HG03565 (cell line): ENCODE measurements at regions not wholly inside any gene's neighbourhood (a gene's known extent, or its start where the extent isn't known, plus 50 kb on each side); places are given as distances from the start of the nearest gene placed in this dataset.

Experiments
- ATAC-seq: cut with Tn5 transposase; IDR thresholded peaks from one replicate; pipeline ENCODE4 v1.9.1; 2021; ENCODE audit warnings: mild to moderate bottlenecking, moderate library complexity; ENCODE audit not compliant: unreplicated experiment

- ATAC-seq = no peak
Measured at GRCh38 chr4:178480881-178481280, 1038.6 kb upstream of the AGA start.

GRCh38 chr4:178481564-178481963 lies 1039.3 kb upstream of the AGA start:
- no peak for ATAC-seq

GRCh38 chr4:178523038-178523437 lies 1080.8 kb upstream of the AGA start:
- no peak for ATAC-seq

DNA sequence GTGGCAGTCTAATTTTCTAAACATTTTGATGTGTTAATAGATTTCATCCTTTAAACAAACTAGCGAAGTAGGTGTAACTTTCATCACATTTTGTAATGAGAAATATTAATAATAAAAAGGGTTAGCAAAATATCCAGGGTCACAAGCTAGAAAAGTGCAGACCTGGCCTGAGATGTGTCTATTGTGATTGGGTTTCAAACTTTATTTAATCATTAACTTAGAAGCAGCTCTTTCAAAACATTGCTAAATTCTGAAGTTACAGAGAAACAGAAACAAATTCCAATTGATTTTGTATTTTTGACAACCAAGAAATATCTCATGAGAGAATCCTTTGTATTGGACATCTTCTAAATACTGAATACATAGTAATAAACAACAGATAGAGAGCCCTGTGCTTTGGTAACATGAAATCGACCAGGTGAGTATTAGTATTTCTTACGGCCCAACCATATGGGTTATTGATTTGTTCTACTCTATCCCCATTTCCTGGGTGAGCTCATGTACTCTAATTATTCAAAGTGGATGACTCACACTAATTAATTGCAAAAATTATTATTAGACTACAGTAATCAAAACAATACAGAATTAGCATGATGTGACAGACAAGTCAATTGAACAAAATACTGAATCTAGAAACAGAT lies 1093.8 kb upstream of the AGA start:
- ATAC-seq = no peak

GRCh38 chr4:178553201-178553600 lies 1111.0 kb upstream of the AGA start:
- no peak for ATAC-seq

- no peak for ATAC-seq
Measured at GRCh38 chr4:178554352-178554751, 1112.1 kb upstream of the AGA start.

DNA sequence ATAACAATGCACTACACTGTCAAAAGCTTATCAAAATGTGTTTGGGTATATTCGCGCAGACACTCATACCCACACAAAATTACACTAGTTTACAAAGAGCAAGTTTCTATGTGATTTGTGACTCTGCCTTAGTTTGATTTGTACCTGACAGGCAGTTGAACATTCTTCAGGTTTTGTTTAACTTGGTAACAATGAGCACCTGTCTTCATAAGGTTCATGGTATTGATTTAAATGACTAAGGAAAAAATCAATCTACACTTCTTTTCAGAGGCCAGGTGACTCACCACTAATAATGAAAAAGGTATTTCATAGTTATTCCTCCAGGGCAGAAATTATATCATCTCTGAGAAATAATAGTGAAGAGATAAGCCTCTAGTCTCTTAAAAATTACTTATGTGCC lies 1114.6 kb upstream of the AGA start:
- no peak for ATAC-seq

DNA sequence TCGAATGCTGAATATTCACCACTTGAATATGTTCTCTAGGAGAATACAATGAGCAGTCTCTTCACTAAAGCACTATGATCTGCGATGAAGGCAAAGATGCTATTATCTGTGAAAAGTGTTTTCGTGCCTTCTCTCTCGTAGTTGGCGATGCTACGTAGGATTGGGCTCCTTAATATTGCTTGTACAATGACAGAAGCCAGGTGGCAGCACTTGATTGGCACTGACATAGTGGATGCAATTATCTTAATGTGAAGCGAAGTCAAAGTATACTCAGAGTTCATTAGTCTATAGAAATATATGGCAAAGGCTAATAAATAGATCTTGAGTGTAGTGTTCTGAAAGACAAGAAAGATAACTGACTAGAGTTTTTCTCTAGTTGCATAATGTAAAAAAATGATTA lies 1135.7 kb upstream of the AGA start:
- no peak for ATAC-seq

DNA sequence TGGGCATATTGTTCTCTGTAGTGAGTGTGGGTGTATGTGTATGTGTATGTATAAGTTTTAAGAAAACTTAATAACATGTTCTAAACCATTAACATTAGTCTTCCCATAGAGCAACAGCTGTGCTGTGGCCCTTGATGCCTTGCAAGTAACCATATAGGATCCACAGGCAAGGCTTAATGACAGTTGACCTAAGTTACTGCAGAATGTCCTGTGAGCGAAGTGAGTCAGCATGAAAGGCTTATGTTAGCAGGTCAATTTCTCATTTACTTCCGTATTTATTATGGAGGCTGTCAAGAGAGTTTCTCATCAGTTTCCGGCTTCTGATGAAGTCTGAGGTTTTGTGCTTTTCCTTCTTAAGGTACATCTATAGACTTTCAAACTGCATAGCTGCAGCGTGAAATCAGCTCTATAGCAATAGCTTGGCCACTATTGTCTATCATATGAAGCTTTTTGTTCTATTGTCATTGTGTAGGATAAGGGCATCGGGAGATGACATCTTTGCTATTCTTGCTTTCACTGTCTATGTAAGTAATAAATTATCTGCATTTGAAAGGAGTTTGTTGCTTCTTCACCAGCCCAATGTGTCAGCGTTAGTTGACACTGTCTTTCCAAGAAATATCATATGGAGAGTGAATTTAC lies 1153.4 kb upstream of the AGA start:
- no peak for ATAC-seq

DNA sequence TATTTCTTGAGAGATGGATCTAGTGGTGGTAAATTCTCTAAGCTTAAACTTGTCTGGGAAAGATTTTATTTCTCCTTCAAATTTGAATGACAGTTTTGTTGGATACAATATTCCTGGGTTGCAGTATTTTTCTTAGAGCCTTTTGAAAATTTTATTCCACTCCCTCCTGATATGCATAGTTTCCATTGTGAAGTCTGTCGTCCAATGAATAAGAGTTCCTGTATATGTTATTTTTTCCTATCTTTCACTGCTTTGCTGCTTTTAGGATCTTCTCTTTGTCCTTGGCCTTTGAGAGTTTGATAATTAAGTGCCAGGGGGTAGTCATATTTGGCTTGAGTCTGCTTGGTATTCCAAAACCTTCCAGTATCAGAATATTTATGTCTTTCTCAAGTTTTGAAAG lies 1156.4 kb upstream of the AGA start:
- ATAC-seq = no peak

DNA sequence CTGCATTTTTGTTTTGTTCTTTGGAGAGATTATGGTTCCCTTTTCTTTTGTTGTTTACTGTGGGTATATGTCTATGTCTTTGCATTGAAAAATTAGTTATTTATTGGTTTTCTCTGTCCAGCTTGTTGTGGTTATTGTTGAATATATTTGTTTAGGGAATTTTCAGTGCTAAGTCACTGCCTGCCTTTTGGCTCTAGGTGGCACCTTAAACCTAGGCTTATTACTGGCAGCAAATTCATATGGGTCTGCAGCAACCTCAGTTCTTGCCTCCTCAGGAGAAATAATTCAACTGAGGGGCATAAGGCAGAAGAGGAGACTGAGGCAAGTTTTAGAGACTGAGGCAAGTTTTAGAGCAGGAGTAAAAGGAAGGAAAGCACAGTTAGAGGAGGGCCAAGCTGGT lies 1157.3 kb upstream of the AGA start:
- no peak for ATAC-seq

DNA sequence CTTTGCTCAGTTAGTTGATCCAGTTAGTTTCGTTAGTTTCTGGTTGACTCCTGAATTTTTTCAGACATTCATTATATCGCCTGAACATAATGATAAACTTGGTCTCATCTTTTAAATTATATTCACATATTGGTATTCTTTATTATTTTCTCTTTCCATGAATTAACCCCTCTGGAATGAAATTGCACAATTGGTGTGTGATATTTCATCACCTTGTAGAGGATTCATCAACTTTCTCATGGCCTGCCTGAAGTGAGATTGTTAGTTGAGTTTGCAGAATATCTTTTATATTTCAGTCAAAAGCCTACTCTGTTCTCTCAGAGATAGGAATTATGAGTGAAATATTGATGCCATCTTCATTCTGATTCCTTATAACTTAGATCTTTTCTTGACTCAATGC lies 1160.6 kb upstream of the AGA start:
- ATAC-seq = no peak

- ATAC-seq = no peak
Measured at GRCh38 chr4:178611062-178611461, 1168.8 kb upstream of the AGA start.

DNA sequence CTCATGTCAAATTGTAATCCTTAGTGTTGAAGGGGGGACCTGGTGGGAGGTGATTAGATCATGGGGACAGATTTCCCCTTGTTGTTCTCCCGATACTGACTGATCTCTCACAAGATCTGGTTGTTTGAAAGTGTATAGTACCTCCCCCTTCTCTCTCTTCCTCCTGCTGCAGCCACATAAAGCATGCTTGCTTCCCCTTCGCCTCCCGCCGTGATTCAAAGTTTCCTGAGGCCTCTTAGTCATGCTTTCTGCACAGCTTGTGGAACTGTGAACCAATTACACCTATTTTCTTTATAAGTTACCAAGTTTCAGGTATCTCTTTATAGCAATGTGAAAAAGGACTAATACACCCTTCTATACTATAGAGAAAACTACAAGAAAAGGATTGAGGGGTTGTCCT lies 1170.5 kb upstream of the AGA start:
- no peak for ATAC-seq

DNA sequence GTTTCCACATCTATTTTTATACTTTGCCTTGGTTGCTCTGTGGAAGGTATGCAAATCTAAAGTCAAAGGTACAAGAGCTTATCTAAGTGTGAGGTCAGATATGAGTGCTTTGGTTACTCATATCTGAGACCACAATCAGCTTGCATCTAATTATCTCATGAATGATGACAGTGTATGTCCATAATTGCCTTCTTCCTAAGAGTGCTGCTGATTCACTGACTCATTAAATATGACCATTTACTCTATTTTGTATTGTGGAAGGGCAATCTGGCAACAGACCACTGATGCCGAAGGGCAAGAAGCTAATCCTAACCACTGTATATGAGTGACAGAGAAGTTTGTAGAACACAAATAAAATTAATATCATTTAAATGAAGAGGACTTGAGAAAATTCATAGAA lies 1190.2 kb upstream of the AGA start:
- ATAC-seq = no peak

DNA sequence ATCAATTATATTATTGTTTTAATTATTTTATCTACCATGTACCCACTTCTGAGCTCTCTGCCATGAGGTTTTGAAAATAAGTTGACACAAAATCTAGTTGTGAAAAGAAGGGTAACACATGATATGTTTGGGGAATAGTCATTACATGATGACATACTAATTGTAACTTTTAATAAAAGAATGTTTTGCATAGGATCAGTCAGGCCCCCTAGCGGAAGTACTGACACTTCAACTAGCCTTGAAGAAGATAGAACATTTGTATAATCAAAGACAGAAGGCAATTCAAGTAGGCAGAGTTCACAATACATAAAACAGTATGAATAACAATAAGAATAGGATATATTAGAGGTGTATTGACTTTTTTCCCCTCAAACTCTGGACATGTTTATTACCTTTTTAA lies 1191.0 kb upstream of the AGA start:
- no peak for ATAC-seq

DNA sequence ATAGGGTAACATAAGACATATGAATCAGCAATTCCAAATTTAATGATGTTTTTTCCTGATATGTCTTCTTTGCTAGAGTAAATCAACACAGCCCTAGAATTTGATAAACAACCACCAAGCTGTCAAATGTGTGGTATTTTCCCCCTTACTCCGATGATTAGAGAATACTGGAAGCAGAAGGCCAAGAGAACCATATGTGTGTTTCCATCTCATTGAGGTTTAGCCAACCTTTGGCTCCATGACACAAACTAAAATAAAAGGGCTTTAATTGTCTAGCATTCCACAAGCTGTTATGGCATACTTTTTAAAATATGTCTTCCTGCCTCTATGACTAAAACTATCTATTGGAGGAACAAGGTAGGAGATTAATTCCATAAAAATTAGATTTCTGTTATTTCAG lies 1222.4 kb upstream of the AGA start:
- ATAC-seq = no peak

DNA sequence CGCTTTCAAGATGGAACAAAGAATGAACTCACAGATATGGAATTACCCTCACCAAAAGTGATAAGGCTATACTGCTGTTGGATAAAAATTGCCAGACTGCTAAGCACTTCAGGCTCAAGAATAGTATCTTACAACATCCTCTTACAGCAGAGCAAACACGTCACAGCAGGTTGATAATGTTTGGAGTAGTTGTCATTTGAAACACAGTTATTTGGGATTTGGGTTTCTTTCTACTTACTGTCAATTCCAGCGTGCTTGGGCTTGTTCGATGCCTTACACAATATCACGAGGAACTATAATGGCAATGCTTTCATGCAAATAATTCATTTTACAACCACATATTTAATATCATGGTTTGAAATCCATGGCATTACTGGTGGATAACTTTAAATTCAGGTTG lies 1223.7 kb upstream of the AGA start:
- no peak for ATAC-seq

GRCh38 chr4:178671766-178672165 lies 1229.5 kb upstream of the AGA start:
- no peak for ATAC-seq

DNA sequence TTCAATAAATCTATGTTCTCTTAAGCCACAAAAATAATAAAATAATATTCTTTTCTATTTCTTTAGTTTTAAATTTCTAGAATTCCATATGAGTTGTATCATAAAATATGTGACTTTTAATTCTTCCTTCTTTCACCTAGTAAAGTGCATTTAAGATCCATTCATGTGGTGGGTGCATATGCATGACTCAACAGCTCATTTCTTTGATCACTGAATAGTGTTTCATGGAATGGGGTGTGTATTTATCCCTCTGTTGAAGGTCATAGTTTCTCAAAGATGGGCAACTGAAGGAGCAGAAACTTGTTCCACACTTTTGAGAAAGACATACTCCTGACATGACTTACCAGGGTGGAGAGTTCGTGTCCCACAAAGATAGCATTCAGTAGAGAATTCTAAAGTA lies 1230.3 kb upstream of the AGA start:
- ATAC-seq = no peak

DNA sequence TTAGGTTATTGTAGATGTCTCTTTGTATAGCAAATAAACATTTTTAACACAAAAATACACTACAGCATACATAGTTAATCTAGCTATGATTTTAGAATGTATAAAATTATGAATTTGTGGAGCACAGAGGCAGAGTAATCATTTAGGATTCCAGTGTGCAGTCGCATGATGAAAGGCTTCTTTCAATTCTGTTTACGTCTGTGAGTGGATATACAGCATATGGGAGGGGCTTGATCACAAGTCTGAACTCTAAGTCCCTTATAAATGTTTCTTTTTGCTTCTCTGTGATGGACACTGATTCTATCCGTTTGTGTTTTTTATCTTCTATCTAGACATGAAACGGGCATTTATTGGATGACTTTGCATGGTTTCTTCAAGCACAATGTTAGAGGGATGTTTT lies 1239.6 kb upstream of the AGA start:
- no peak for ATAC-seq

GRCh38 chr4:178689926-178690325 lies 1247.7 kb upstream of the AGA start:
- no peak for ATAC-seq

- no peak for ATAC-seq
Measured at GRCh38 chr4:178693816-178694215, 1251.6 kb upstream of the AGA start.
